Right lung (tissue), 2 donors: ENCODE measurements at regions not wholly inside any gene's neighbourhood (a gene's known extent, or its start where the extent isn't known, plus 50 kb on each side); places are given as distances from the start of the nearest gene placed in this dataset.

Experiments used
- DNase-seq, 2 donors: peaks; one replicate each; pipeline ENCODE4 v3.0.0-alpha.2; 2013

DNA sequence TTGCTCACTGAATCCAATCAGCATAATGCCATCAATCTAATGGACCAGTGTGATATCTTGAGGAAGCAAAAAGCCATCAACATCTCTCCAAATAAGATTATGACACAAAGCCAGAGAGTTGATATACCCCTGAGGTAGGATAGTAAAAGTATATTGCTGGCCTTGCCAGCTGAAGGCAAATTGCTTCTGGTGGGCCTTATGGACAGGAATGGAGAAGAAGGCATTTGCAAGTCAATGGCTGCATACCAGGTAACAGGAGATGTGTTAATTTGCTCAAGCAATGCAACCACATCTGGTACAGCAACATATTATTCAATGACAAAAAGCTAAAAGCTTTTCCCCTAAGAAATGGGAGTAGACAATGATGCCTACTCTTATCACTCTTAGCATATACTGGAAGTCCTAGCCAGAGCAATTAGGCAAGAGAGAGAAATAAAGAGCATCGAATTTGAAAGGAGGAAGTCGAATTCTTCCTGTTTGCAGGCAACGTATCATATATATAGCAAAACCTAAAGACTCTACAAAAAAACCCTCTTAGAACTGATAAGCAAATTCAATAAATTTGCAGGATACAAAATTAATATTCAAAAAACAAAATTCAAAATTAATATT, 216.1 kb upstream of the RASA1 start:
- no peak for DNase-seq

GRCh38 chr5:87053146-87053545, 214.5 kb upstream of the RASA1 start:
- DNase-seq, result no peak

GRCh38 chr5:87054821-87055220, 212.9 kb upstream of the RASA1 start:
- no peak for DNase-seq

- DNase-seq, result no peak
Observed at GRCh38 chr5:87061046-87061445, 206.6 kb upstream of the RASA1 start.

DNA sequence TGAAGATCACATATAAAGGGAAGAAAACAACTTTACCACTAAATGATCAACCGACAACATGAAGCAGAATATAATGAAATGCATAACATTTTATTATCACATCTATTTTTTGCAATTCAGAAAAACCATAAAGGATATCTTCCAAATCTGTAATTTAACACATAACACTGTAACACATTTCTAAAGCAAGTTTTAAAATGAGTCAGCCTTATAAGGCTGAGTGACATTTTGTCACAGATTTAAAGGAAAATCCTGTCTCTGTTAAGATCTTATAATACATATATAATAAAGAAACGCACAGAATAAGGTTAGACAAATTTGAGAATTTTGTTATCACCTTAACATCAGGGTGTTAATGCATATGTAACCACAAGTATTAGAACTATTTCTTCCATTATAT, 198.4 kb upstream of the RASA1 start:
- DNase-seq, result no peak

DNA sequence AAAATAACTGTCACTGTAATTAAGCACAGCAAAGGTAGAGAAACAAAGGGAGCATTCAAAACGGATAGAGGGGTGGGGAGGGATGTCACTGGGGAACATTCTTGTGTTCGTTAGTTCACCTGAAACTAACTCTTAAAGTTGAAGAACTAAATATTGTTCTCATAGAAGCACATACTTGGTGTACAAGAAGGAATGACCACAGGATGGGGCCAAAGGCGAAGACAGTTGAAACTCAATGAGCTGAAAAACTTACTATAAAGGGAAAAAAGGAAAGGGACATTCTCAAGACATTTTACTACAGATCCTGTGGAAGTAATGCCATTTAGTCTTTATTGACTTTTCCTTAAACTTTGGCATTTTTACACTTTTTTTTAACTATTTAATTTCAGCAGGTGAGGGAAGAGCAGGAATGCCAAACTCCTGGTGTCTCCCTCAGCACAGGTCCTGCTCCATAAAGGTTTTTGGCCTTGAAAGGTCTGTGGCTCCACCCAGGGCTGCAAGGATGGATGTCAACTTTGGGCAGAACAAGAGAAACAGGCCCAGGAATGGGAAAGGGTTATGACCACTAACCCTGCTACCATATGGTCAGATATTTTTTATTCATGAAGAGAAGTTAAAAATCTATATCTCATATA, 197.6 kb upstream of the RASA1 start:
- DNase-seq, result peak in 1 of 2 donors; percentile 4

- DNase-seq, result no peak
Observed at GRCh38 chr5:87074072-87074471, 193.6 kb upstream of the RASA1 start.

DNA sequence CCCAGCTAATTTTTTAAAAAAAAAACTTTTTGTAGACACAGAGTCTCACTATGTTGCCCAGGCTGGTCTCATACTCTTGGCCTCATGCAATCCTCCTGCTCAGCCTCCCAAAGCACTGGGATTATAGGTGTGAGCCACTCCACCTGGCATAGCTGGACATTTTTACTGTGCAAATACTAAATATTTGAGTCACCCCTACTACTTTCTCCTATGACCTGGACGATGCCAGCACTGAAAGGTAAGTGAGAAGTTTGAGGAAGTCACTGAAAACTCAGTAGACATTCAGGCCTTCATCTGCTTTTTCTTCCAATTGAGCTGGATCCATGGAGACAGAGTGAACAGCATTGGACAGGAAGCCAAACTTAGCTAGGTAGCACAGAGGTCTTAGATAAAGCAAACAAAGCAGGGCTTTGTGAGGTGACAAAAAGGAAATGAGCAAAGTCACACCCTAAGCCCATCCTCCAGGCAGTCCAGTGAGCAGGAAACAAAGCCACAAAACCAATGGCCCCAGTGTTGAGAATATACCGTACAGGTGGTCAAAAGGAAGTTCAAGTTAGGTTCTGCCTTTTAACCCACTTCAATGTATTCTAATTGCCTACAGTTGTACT, 192.6 kb upstream of the RASA1 start:
- no peak for DNase-seq

DNA sequence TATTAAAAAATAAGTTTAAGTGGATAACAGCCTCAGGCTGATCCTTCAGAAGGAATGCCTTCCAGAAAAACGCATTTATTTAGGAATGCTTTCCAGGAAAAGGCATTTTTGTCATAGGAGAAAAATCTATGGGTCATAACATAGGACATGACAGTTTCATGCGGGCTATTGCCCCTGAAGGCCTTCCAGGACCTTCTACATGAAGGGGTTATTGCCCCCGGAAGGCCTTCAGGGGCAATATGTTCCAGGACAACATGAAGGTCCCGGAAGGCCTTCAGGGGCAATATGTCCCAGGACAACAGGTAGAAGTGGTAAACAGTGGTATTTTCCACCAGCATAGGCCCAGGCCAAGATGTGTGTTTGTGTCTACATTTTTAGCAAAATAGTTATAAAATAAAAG, 191.3 kb upstream of the RASA1 start:
- no peak for DNase-seq

DNA sequence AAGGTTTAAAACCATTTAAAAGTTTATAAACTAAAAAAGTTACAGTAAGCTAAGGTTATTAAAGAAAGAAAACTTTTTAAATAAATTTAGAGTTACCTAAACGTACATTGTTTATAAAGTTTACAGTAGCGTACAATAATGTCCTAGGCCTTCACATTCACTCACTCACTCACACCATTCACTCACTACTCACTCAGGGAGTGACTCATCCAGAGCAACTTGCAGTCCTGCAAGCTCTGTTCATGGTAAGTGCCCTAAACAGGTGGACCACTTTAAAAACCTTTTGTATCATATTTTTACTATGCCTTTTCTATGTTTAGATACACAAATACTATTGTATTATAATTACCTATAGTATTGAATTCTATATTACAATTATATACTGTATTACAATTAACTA, 190.8 kb upstream of the RASA1 start:
- DNase-seq, result no peak

- no peak for DNase-seq
Observed at GRCh38 chr5:87079219-87079618, 188.5 kb upstream of the RASA1 start.

DNA sequence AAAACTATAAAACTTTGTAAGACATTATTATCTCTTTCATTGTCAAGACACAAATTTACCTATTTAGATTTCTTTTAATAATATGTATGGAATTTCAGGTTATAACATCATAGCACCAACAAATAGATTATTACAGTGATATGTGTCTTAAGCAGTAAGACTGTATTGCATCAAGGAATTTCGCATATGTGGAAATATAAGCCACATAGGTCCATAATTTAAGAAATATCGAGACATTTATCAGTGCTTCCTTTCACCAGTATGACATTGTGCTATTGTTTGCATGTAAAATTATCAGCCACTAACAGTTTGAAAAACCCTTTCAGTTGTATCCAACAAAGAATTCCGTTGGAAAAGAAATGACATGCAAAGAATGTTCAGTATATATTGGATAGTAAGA, 186.7 kb upstream of the RASA1 start:
- DNase-seq, result no peak

DNA sequence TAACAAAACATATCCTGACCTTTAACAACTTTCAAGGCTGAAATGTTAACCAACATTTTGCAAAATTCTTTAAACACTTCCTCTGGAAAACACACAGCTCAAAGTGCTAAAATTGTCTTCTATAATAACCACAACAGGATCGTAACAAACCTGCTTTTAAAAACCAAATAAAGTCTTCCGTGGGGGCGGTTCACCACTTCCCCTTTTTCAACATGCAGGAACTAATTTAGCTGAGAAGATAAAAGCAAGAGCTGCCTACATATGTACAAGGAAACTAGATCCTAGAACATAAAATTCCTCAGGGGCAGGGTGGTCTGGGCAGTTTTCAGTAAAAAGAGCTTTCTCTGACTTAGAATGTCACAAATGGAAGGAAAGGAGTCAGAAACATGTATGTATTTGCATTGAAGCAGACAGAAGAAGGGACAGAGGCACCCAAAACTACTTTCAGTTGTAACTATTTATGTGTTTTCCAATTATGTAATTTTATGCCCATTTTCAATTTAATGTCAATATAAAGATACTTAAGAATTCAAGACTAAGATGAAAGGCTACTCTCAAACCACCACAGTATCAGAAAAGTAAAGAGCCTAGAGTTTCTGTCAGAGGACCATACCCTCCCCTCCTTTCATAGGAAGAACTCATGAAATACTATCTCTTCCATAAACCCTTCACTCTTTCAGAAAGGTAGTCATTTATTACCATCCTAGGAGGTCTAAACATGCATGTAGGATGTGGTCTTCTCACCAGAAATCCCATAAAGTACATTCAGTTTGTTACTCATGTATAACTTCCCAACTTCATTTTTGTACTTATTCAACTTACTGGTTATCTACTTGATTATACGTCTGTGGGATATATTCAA, 185.9 kb upstream of the RASA1 start:
- DNase-seq, result no peak

GRCh38 chr5:87094347-87094746, 173.3 kb upstream of the RASA1 start:
- DNase-seq, result no peak

GRCh38 chr5:87094833-87095232, 172.8 kb upstream of the RASA1 start:
- DNase-seq, result no peak

GRCh38 chr5:87095787-87096186, 171.9 kb upstream of the RASA1 start:
- DNase-seq, result no peak

DNA sequence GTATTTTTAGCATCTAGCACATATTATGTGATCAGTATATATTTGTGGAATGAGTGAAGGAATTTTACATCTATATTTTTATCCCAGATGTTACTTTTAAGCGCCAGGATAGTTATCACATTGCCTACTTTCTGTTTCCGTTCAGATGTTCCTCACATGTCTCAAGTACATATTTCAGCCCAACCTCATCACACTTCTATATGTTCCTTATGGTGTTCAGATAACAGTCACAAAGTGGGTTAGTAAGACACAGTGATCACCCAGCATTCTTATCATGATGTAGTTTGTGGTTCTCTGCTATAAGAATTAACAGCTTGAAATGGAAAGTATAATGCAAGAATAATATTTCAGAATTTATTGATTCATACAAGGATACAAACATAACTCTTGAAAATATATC, 170.0 kb upstream of the RASA1 start:
- no peak for DNase-seq

DNA sequence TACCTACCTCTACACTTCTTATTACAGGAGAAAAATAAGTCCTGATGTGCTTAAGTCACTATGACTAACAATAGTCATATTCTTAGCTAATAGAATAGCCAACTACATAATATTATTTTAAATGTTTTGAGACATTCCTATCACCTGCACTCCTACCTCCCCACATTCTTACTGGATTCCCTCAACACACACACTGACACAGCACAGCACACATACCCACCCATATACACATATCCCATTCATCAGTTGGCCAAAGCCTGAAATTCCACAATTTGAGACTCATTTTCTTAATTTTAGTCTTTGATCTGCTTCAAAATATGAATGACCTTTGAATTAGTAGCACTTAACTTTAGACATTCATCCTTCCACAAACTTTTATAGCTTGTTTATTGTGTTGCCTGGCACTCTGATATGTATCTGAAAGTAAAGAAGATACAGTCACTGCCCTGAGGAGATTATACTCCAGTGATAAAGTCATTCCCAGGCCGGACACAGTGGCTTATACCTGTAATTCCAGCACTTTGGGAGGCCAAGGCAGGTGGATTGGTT, 168.3 kb upstream of the RASA1 start:
- DNase-seq, result no peak

- DNase-seq, result no peak
Observed at GRCh38 chr5:87099968-87100367, 167.7 kb upstream of the RASA1 start.

GRCh38 chr5:87101321-87101720, 166.4 kb upstream of the RASA1 start:
- DNase-seq, result no peak

- DNase-seq, result no peak
Observed at GRCh38 chr5:87102841-87103240, 164.8 kb upstream of the RASA1 start.

DNA sequence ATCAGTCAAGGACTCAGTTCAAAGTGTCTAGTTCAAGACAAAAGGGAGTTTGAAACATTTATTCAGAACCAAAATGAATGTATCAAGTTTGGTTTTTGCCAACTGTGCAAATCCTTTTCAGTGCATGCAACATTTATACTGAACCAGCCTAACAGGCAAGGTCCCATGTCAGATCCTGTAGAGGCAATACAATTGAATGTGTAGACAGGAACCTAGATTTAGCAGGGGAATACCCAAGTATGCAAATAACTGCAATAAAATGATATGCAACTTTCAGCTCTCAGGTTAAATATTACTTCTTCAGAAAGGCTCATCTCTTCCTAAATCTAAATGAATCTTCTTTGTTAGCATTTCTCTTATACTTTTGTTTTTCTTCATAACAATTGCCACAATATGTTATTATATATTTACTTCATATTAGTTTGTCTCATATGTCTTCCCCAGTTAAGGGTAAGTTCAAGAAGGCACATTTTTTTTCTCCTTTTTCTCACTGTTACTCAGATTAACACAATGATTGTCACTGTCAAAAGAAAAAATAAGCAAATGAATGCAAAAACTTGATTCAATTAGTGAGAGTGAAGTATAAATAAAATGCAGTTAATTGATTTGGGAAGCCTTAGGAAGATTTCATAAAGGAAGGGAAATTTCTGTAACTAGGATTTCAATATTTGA, 163.9 kb upstream of the RASA1 start:
- no peak for DNase-seq
